ENCODE measurements at regions not wholly inside any gene's neighbourhood (a gene's known extent, or its start where the extent isn't known, plus 50 kb on each side); places are given as distances from the start of the nearest gene placed in this dataset.

GRCh38 chr13:32881074-32881776 lies 135.0 kb upstream of the KL start:
- POLR2A ChIA-PET = interaction anchor here (0.6 kb wide), 1 partner anchor 60 kb away, joined by 3 read pairs; no protein-coding TSS in a partner anchor
- intact Hi-C loops (cut with micrococcal nuclease) = no loop called here
- DNase-seq (no peak), ATAC-seq (peak; percentile 42)
- no peaks in the 10 kb centered on the region for H3K27me3 Mint-ChIP-seq
- H3K4me1 Mint-ChIP-seq (ENCODE audit: low read depth) = peaks cover 2% of the 10 kb centered on the region
- H3K36me3 Mint-ChIP-seq (ENCODE audit: low read depth) = no peaks in the 10 kb centered on the region
- H3K27ac Mint-ChIP-seq = no peak overlapping the region
- H3K9me3 Mint-ChIP-seq = no peaks in the 10 kb centered on the region
- TF ChIP-seq, protein P1, sequence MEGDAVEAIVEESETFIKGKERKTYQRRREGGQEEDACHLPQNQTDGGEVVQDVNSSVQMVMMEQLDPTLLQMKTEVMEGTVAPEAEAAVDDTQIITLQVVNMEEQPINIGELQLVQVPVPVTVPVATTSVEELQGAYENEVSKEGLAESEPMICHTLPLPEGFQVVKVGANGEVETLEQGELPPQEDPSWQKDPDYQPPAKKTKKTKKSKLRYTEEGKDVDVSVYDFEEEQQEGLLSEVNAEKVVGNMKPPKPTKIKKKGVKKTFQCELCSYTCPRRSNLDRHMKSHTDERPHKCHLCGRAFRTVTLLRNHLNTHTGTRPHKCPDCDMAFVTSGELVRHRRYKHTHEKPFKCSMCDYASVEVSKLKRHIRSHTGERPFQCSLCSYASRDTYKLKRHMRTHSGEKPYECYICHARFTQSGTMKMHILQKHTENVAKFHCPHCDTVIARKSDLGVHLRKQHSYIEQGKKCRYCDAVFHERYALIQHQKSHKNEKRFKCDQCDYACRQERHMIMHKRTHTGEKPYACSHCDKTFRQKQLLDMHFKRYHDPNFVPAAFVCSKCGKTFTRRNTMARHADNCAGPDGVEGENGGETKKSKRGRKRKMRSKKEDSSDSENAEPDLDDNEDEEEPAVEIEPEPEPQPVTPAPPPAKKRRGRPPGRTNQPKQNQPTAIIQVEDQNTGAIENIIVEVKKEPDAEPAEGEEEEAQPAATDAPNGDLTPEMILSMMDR (IDR thresholded peaks at IDR 0.05) = no peak
- no peak overlapping the region for H3K4me3 Mint-ChIP-seq
- CTCF ChIA-PET = no interaction called here

- TF ChIP-seq, protein P1 (IDR thresholded peaks at IDR 0.05) = no peak
- POLR2A ChIA-PET = interaction anchor here (0.6 kb wide), 1 partner anchor 61 kb away, joined by 3 read pairs; no protein-coding TSS in a partner anchor
- DNase-seq (no peak), ATAC-seq (no peak)
- peaks cover 2% of the 10 kb centered on the region for H3K4me1 Mint-ChIP-seq (ENCODE audit: low read depth)
- CTCF ChIA-PET = no interaction called here
- H3K27ac Mint-ChIP-seq = no peak overlapping the region
- H3K4me3 Mint-ChIP-seq = no peak overlapping the region
- H3K27me3 Mint-ChIP-seq = no peaks in the 10 kb centered on the region
- no peaks in the 10 kb centered on the region for H3K36me3 Mint-ChIP-seq (ENCODE audit: low read depth)
- no peaks in the 10 kb centered on the region for H3K9me3 Mint-ChIP-seq
- intact Hi-C loops (cut with micrococcal nuclease) = no loop called here
Measured at GRCh38 chr13:32881777-32882145, 134.5 kb upstream of the KL start.

DNA sequence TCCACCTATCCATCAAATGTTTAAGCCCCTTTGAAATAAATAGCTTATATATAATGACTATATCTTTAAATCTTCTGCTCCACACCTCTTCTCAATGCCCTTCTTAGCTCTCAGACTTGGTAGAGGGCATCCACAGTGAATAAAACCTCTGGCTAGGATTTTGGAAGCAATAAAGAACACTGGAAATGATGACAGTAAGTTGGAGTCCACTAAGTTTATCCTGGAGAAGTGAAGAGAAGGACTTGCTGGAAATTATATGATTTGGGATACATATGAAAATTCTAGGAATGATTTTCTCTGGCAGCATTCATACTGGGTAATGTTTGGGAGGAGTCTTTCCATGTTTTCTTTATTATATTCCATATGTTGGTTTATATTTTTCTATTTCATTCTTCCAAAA lies 133.5 kb upstream of the KL start:
- H3K4me3 Mint-ChIP-seq = no peak overlapping the region
- H3K27ac Mint-ChIP-seq = no peak overlapping the region
- ATAC-seq (no peak), DNase-seq (no peak)
- H3K4me1 Mint-ChIP-seq (ENCODE audit: low read depth) = peaks cover 2% of the 10 kb centered on the region
- ChIA-PET CTCF (no interaction called here), POLR2A (no interaction called here)
- intact Hi-C loops (cut with micrococcal nuclease) = no loop called here
- no peaks in the 10 kb centered on the region for H3K27me3 Mint-ChIP-seq
- TF ChIP-seq, protein P1 (IDR thresholded peaks at IDR 0.05) = no peak
- H3K9me3 Mint-ChIP-seq = peaks cover 3% of the 10 kb centered on the region
- H3K36me3 Mint-ChIP-seq (ENCODE audit: low read depth) = no peaks in the 10 kb centered on the region

- POLR2A ChIA-PET = no interaction called here
- DNase-seq = no peak
- Mint-ChIP-seq H3K4me1 (ENCODE audit: low read depth) (peaks cover 2% of the 10 kb centered on the region), H3K9me3 (peaks cover 3% of the 10 kb centered on the region), H3K27ac (no peak overlapping the region), H3K4me3 (no peak overlapping the region), H3K36me3 (ENCODE audit: low read depth) (no peaks in the 10 kb centered on the region), H3K27me3 (no peaks in the 10 kb centered on the region)
- TF ChIP-seq, protein P1 (IDR thresholded peaks at IDR 0.05) = no peak
- intact Hi-C loops (cut with micrococcal nuclease) = no loop called here
- CTCF ChIA-PET = no interaction called here
- no peak for ATAC-seq
Measured at GRCh38 chr13:32883474-32883873, 132.7 kb upstream of the KL start.

GRCh38 chr13:32887617-32888016 lies 128.6 kb upstream of the KL start:
- H3K27ac Mint-ChIP-seq = no peak overlapping the region
- H3K4me1 Mint-ChIP-seq (ENCODE audit: low read depth) = no peaks in the 10 kb centered on the region
- H3K4me3 Mint-ChIP-seq = no peak overlapping the region
- ChIA-PET POLR2A (no interaction called here), CTCF (no interaction called here)
- DNase-seq (no peak), ATAC-seq (no peak)
- TF ChIP-seq, protein P1 (IDR thresholded peaks at IDR 0.05) = no peak
- H3K9me3 Mint-ChIP-seq = peaks cover 3% of the 10 kb centered on the region
- no peaks in the 10 kb centered on the region for H3K27me3 Mint-ChIP-seq
- no peaks in the 10 kb centered on the region for H3K36me3 Mint-ChIP-seq (ENCODE audit: low read depth)
- intact Hi-C loops (cut with micrococcal nuclease) = no loop called here

Data from activated CD8-positive, alpha-beta T cell treated with anti-CD3 and anti-CD28 coated beads for 36 hours (primary cell).